PFSK-1 (cell line): ENCODE measurements at regions not wholly inside any gene's neighbourhood (a gene's known extent, or its start where the extent isn't known, plus 50 kb on each side); places are given as distances from the start of the nearest gene placed in this dataset.

Experiments used
- FOXP2 ChIP-seq: optimal IDR thresholded peaks from 2 replicates; pipeline ENCODE3; 2011; ENCODE audit warnings: borderline replicate concordance, control low read depth, inconsistent platforms; ENCODE audit not compliant: insufficient read depth; ENCODE audit errors: extremely low read length, extremely low read depth
- POLR2AphosphoS5 ChIP-seq: IDR thresholded peaks from 2 replicates; pipeline ENCODE4 v1.6.1; 2012; ENCODE audit warnings: low read depth, mild to moderate bottlenecking, control low read depth, low read length, moderate library complexity
- REST ChIP-seq, 2 experiments: IDR thresholded peaks; 2 replicates each; pipeline versions ENCODE4 v1.6.1 to v1.8.0; 2011 to 2012; ENCODE audit warnings: low read depth in 2 of 2, low read length in 2 of 2, control low read depth in 1 of 2, inconsistent platforms in 1 of 2, mild to moderate bottlenecking in 1 of 2, moderate library complexity in 1 of 2; ENCODE audit not compliant: insufficient read depth in 1 of 2
- SIN3A ChIP-seq: IDR thresholded peaks from 2 replicates; pipeline ENCODE4 v1.6.1; 2012; ENCODE audit warnings: mild to moderate bottlenecking, low read length, moderate library complexity, borderline replicate concordance; ENCODE audit not compliant: insufficient read depth
- TAF1 ChIP-seq: IDR thresholded peaks from 2 replicates; pipeline ENCODE4 v1.6.1; 2012; ENCODE audit warnings: low read length, control low read depth, borderline replicate concordance; ENCODE audit not compliant: insufficient read depth

- no peak for TF ChIP-seq FOXP2
- no peak for TF ChIP-seq TAF1
- no peak for TF ChIP-seq SIN3A
- no peak for TF ChIP-seq REST (IDR thresholded peaks at IDR 0.05; ENCODE audit: insufficient read depth in 1 of 2, low read depth in 2 of 2, low read length in 2 of 2)
- TF ChIP-seq POLR2AphosphoS5, result no peak
These were observed 52.3 kb upstream of the KLF3 start for GRCh38 chr4:38611676-38612075.

GRCh38 chr4:38612646-38613414, 51.2 kb upstream of the KLF3 start:
- no peak for TF ChIP-seq FOXP2
- TF ChIP-seq SIN3A, result no peak
- TF ChIP-seq POLR2AphosphoS5, result no peak
- TF ChIP-seq REST (IDR thresholded peaks at IDR 0.05; ENCODE audit: insufficient read depth in 1 of 2, low read depth in 2 of 2, low read length in 2 of 2), result no peak
- no peak for TF ChIP-seq TAF1
